Ascending aorta (tissue), 2 donors: ENCODE measurements at regions not wholly inside any gene's neighbourhood (a gene's known extent, or its start where the extent isn't known, plus 50 kb on each side); places are given as distances from the start of the nearest gene placed in this dataset.

ENCODE experiments used
- DNase-seq, 2 donors: peaks; one replicate each; pipeline ENCODE4 v3.0.0-alpha.2; 2019; ENCODE audit warnings: low spot score in 2 of 2
- H3K27ac ChIP-seq, 2 donors: fragments of 200-600 bp; sonication (generic); one replicate each; pipeline ENCODE4 v1.5.1; 2016 to 2017; ENCODE audit warnings: mild to moderate bottlenecking in 1 of 2
- H3K27me3 ChIP-seq: fragments of 200-600 bp; sonication (generic); one replicate; pipeline ENCODE4 v1.5.1; 2017
- H3K36me3 ChIP-seq, 2 donors: fragments of 200-600 bp; sonication (generic); one replicate each; pipeline ENCODE4 v1.5.1; 2016
- H3K4me1 ChIP-seq, 2 donors: fragments of 200-600 bp; sonication (generic); one replicate each; pipeline ENCODE4 v1.5.1; 2016 to 2017; ENCODE audit warnings: mild to moderate bottlenecking in 1 of 2
- H3K4me3 ChIP-seq, 2 donors: fragments of 200-600 bp; sonication (generic); one replicate each; pipeline ENCODE4 v1.5.1; 2016 to 2017; ENCODE audit warnings: mild to moderate bottlenecking in 1 of 2
- H3K9me3 ChIP-seq, 2 donors: fragments of 200-600 bp; sonication (generic); one replicate each; pipeline ENCODE4 v1.5.1; 2016
- CTCF ChIP-seq, 3 experiments: fragments of 200-600 bp in 2 of 3; fragments of 450-650 bp in 1 of 3; sonication (generic) in 2 of 3; IDR thresholded peaks; one replicate each; pipeline ENCODE4 v1.5.1; 2016 to 2019; ENCODE audit warnings: antibody characterized with exemption in 3 of 3, mild to moderate bottlenecking in 1 of 3, moderate library complexity in 1 of 3
- intact Hi-C: fragments of 100-400 bp; cut with DNase I; formaldehyde crosslinking; loops from one replicate; pipeline ENCODE4 v1.15.1; 2023

GRCh38 chr5:159508344-159508743 is 178.1 kb upstream of the IL12B start:
- Histone ChIP-seq H3K27me3 (no peaks in the 10 kb centered on the region), H3K36me3 (no peaks in the 10 kb centered on the region), H3K9me3 (no peaks in the 10 kb centered on the region), H3K4me1 (peaks cover 11 to 38% of the 10 kb centered on the region in 2 donors), H3K4me3 (no peak overlapping the region), H3K27ac (peak overlapping the region; percentile 82 to 86)
- DNase-seq = peak in 1 of 2 donors; percentile 71
- TF ChIP-seq CTCF (IDR thresholded peaks at IDR 0.05) = no peak
- intact Hi-C loops = no loop called here

- intact Hi-C loops = no loop called here
Observed at GRCh38 chr5:159509002-159509660, 178.8 kb upstream of the IL12B start.

GRCh38 chr5:159510282-159510681 is 180.0 kb upstream of the IL12B start:
- H3K27ac ChIP-seq = peak overlapping the region; percentile 19 to 82
- no peaks in the 10 kb centered on the region for H3K9me3 ChIP-seq
- TF ChIP-seq CTCF (IDR thresholded peaks at IDR 0.05) = no peak
- intact Hi-C loops = no loop called here
- H3K36me3 ChIP-seq = no peaks in the 10 kb centered on the region
- no peak overlapping the region for H3K4me3 ChIP-seq
- H3K27me3 ChIP-seq = no peaks in the 10 kb centered on the region
- DNase-seq = peak in 1 of 2 donors; percentile 65
- H3K4me1 ChIP-seq = peaks cover 10 to 30% of the 10 kb centered on the region in 2 donors

More at GRCh38 chr5:159509002-159509660, 178.8 kb upstream of the IL12B start:
- Histone ChIP-seq H3K4me3 (no peak overlapping the region), H3K27ac (peak overlapping the region; percentile 82 to 86), H3K27me3 (no peaks in the 10 kb centered on the region), H3K9me3 (no peaks in the 10 kb centered on the region), H3K4me1 (peaks cover 11 to 38% of the 10 kb centered on the region in 2 donors), H3K36me3 (no peaks in the 10 kb centered on the region)
- TF ChIP-seq CTCF (IDR thresholded peaks at IDR 0.05) = no peak
- no peak for DNase-seq

GRCh38 chr5:159511570-159511969 is 181.3 kb upstream of the IL12B start:
- no peak for TF ChIP-seq CTCF (IDR thresholded peaks at IDR 0.05)
- H3K9me3 ChIP-seq = no peaks in the 10 kb centered on the region
- no peaks in the 10 kb centered on the region for H3K36me3 ChIP-seq
- DNase-seq = no peak
- H3K4me3 ChIP-seq = no peak overlapping the region
- peaks cover 9 to 33% of the 10 kb centered on the region in 2 donors for H3K4me1 ChIP-seq
- H3K27me3 ChIP-seq = no peaks in the 10 kb centered on the region
- intact Hi-C loops = no loop called here
- H3K27ac ChIP-seq = no peak overlapping the region

DNA sequence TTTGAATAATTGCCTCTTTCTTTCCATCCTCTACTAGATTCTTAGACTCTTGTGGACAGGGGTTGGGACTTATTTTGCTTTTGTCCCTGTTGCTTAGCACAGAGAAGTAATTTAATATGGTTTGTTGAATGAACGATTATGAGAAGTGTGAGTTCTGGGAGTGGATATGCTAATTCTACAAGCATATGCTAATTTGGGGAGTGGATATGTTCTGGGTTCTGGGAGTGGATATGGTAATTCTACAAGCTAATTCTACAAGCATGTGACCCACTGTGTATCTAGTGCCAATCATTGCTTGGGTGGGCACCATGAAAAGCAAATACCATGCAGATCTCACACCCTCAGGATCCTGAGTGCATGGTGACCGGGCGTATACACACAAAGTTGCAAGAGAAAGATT is 181.8 kb upstream of the IL12B start:
- no peak for TF ChIP-seq CTCF (IDR thresholded peaks at IDR 0.05)
- no peaks in the 10 kb centered on the region for H3K36me3 ChIP-seq
- H3K4me1 ChIP-seq = peaks cover 9 to 33% of the 10 kb centered on the region in 2 donors
- intact Hi-C loops = no loop called here
- H3K27ac ChIP-seq = no peak overlapping the region
- H3K4me3 ChIP-seq = no peak overlapping the region
- no peak for DNase-seq
- H3K27me3 ChIP-seq = no peaks in the 10 kb centered on the region
- no peaks in the 10 kb centered on the region for H3K9me3 ChIP-seq
